Kidney (tissue), 13 donors: ENCODE measurements at regions not wholly inside any gene's neighbourhood (a gene's known extent, or its start where the extent isn't known, plus 50 kb on each side); places are given as distances from the start of the nearest gene placed in this dataset.
"Not testable (repeated sequence)": the region's sequence is repeated elsewhere in the genome, so short reads cannot be mapped to it uniquely, and the experiment has no call there.

Experiments used
- DNase-seq, 5 donors: peaks; one replicate each; pipeline ENCODE4 v3.0.0-alpha.2; 2013 to 2020
- FAIRE-seq: peaks from 2 replicates; lab custom pipeline; 2012; peaks lifted over from hg19 to GRCh38; lab: Jason Lieb, UNC
- H3K27ac ChIP-seq, 2 donors: one replicate each; pipeline ENCODE4 v1.7.0; 2013; ENCODE audit warnings: low read depth in 2 of 2, low read length in 2 of 2, inconsistent platforms in 1 of 2
- H3K27me3 ChIP-seq: one replicate; pipeline ENCODE4 v1.7.1; 2013; ENCODE audit warnings: low read length, inconsistent platforms; ENCODE audit not compliant: control insufficient read depth, insufficient read depth
- H3K36me3 ChIP-seq, 3 donors: one replicate each; pipeline versions ENCODE4 v1.7.0 to v1.7.1; 2013; ENCODE audit warnings: low read length in 3 of 3, control low read depth in 1 of 3, inconsistent platforms in 1 of 3; ENCODE audit not compliant: insufficient read depth in 3 of 3, control insufficient read depth in 2 of 3
- H3K4me1 ChIP-seq, 3 donors: one replicate each; pipeline versions ENCODE4 v1.7.0 to v1.7.1; 2013; ENCODE audit warnings: low read length in 3 of 3, inconsistent platforms in 1 of 3, low read depth in 1 of 3; ENCODE audit not compliant: control insufficient read depth in 2 of 3, insufficient read depth in 2 of 3
- H3K4me3 ChIP-seq, 3 donors: one replicate each; pipeline versions ENCODE4 v1.7.0 to v1.8.1; 2013; ENCODE audit warnings: low read length in 3 of 3, control low read depth in 1 of 3, inconsistent platforms in 1 of 3
- H3K9ac ChIP-seq, 3 donors: one replicate each; pipeline versions ENCODE4 v1.7.0 to v1.7.1; 2013; ENCODE audit warnings: low read length in 3 of 3, control low read depth in 1 of 3, inconsistent platforms in 1 of 3
- H3K9me3 ChIP-seq, 3 donors: one replicate each; pipeline versions ENCODE4 v1.7.0 to v1.7.1; 2013; ENCODE audit warnings: low read length in 3 of 3, control low read depth in 1 of 3, inconsistent platforms in 1 of 3; ENCODE audit not compliant: control insufficient read depth in 2 of 3, insufficient read depth in 1 of 3
- intact Hi-C: fragments of 100-400 bp; cut with DNase I; formaldehyde crosslinking; loops from one replicate; pipeline ENCODE4 v1.11.1; 2022
- TF ChIP-seq, protein P1 (sequence below): IDR thresholded peaks from 3 replicates; pipeline ENCODE4 v1.5.1; 2012; ENCODE audit warnings: mild to moderate bottlenecking, moderate library complexity, borderline replicate concordance; ENCODE audit not compliant: insufficient read depth; ENCODE audit errors: extremely low read depth
- donor health status: control.
- donor health status: control.
- donor health status: control.
- donor health status: control.
- donor health status: control.
- donor health status: DM: yes; HTN: yes; CAD: no.
- donor health status: Normal renal cell carcinoma (clear cell type).

GRCh38 chr2:47629501-47630460 is 59.0 kb upstream of the KCNK12 start:
- Histone ChIP-seq H3K4me3 (no peak overlapping the region), H3K9me3 (no peaks in the 10 kb centered on the region), H3K9ac (no peak overlapping the region), H3K4me1 (no peaks in the 10 kb centered on the region), H3K27ac (no peak overlapping the region), H3K36me3 (no peaks in the 10 kb centered on the region), H3K27me3 (no peaks in the 10 kb centered on the region)
- DNase-seq, result no peak
- no peak for FAIRE-seq
- intact Hi-C loops, result no loop called here
- TF ChIP-seq, protein P1, sequence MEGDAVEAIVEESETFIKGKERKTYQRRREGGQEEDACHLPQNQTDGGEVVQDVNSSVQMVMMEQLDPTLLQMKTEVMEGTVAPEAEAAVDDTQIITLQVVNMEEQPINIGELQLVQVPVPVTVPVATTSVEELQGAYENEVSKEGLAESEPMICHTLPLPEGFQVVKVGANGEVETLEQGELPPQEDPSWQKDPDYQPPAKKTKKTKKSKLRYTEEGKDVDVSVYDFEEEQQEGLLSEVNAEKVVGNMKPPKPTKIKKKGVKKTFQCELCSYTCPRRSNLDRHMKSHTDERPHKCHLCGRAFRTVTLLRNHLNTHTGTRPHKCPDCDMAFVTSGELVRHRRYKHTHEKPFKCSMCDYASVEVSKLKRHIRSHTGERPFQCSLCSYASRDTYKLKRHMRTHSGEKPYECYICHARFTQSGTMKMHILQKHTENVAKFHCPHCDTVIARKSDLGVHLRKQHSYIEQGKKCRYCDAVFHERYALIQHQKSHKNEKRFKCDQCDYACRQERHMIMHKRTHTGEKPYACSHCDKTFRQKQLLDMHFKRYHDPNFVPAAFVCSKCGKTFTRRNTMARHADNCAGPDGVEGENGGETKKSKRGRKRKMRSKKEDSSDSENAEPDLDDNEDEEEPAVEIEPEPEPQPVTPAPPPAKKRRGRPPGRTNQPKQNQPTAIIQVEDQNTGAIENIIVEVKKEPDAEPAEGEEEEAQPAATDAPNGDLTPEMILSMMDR, result no peak

- Histone ChIP-seq H3K27ac (no peak overlapping the region), H3K4me1 (no peaks in the 10 kb centered on the region), H3K9me3 (no peaks in the 10 kb centered on the region), H3K4me3 (no peak overlapping the region), H3K27me3 (no peaks in the 10 kb centered on the region), H3K36me3 (no peaks in the 10 kb centered on the region), H3K9ac (no peak overlapping the region)
- intact Hi-C loops, result no loop called here
- TF ChIP-seq, protein P1, result no peak
- no peak for FAIRE-seq
- no peak for DNase-seq
These were observed 58.1 kb upstream of the KCNK12 start for GRCh38 chr2:47628904-47629303.

GRCh38 chr2:47626664-47627063 is 55.9 kb upstream of the KCNK12 start:
- Histone ChIP-seq H3K27ac (no peak overlapping the region), H3K9ac (no peak overlapping the region), H3K27me3 (no peaks in the 10 kb centered on the region), H3K4me3 (no peak overlapping the region), H3K4me1 (no peaks in the 10 kb centered on the region), H3K36me3 (no peaks in the 10 kb centered on the region), H3K9me3 (no peaks in the 10 kb centered on the region)
- DNase-seq (no peak), FAIRE-seq (no peak)
- intact Hi-C loops, result no loop called here
- TF ChIP-seq, protein P1, result no peak

GRCh38 chr2:47623140-47623539 is 52.4 kb upstream of the KCNK12 start:
- intact Hi-C loops, FAIRE-seq, H3K27me3 ChIP-seq, H3K36me3 ChIP-seq, H3K9ac ChIP-seq, H3K4me3 ChIP-seq, H3K9me3 ChIP-seq, H3K4me1 ChIP-seq, DNase-seq, H3K27ac ChIP-seq: not testable (repeated sequence)
